Right ventricle myocardium inferior (tissue), 1 donor: ENCODE measurements at regions not wholly inside any gene's neighbourhood (a gene's known extent, or its start where the extent isn't known, plus 50 kb on each side); places are given as distances from the start of the nearest gene placed in this dataset.

Source experiments
- ATAC-seq: fragments of 200-7000 bp; cut with Tn5 transposase; one replicate; pipeline ENCODE4 v1.9.1; 2020; ENCODE audit warnings: mild to moderate bottlenecking, moderate library complexity
- DNase-seq: peaks from one replicate; pipeline ENCODE4 v3.0.0; 2021; ENCODE audit errors: missing footprints
- intact Hi-C: fragments of 100-400 bp; cut with DNase I; formaldehyde crosslinking; loops from one replicate; pipeline ENCODE4 v1.11.0; 2022
- donor health status: DM: no; HTN: yes; CAD: no; lungs with severe emphysema.

DNA sequence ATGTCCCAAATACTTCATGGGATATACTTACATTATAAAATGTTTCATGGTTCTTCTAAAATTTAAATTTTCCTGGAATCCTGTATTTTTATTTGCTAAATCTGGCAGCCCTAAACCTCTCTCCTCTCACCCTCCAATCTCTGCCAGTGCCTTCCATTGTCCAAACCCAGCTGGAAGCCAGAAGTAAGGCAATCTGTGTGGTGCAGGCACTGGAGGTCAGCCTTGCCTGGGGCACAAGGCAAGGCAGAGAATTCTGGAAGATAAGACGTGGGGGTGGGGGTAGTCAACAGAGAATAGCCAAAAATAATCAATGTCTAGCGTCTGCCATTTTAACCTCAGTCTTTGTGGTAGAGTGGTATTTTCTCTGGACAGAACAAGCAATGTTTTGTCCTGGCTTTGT is 381.7 kb downstream of the GPAM start:
- intact Hi-C loops: no loop called here
- ATAC-seq: no peak

GRCh38 chr10:111804781-111805180 is 378.8 kb downstream of the GPAM start:
- no peak for ATAC-seq
- intact Hi-C loops: no loop called here

More for the DNA sequence above, 381.7 kb downstream of the GPAM start:
- DNase-seq: no peak

GRCh38 chr10:111811517-111811916 is 372.0 kb downstream of the GPAM start:
- DNase-seq (no peak), ATAC-seq (no peak)
- intact Hi-C loops: no loop called here

More at GRCh38 chr10:111804781-111805180, 378.8 kb downstream of the GPAM start:
- DNase-seq: no peak

DNA sequence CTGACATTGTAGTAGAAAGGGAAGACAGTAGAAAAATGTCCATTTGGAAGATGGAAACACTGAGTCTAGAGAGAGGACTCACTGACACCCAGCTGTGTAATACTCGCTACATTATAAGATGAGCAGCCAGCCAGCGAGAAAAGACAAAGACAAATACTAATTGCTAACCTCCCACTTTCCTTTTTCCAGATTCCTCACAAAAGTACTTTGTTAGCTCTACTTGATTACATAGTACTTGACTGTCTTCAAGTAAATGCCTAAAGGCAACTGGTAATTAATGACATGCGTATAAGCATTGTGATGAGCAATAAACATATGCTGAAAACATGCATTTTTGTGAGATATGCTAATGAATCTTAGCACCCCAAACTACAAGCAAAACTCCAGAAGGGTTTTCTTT is 363.1 kb downstream of the GPAM start:
- no peak for ATAC-seq
- no peak for DNase-seq
- intact Hi-C loops: no loop called here

DNA sequence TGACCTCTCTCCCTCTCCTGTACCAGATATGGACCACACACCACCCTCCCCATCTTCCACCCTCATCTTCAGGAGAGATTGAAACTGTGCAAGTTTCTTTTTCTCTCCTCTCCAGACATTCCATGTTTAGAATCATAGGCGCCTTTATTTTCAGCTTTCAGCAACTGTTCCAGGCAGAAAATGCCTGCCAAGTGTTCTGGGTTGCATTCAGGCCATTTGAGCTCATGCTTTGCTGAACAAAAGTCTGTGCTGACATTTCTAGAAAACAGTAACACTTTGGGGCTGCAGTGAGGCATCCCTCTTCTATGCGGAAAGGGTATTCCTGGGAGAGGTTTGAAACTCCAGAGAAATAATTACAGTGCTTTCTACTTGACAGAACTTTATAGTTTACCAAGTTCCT is 361.7 kb downstream of the GPAM start:
- ATAC-seq (no peak), DNase-seq (no peak)
- intact Hi-C loops: no loop called here

- intact Hi-C loops: no loop called here
- DNase-seq (no peak), ATAC-seq (no peak)
These were observed 360.9 kb downstream of the GPAM start for GRCh38 chr10:111822661-111823060.

GRCh38 chr10:111824128-111824527 is 359.4 kb downstream of the GPAM start:
- ATAC-seq (no peak), DNase-seq (no peak)
- intact Hi-C loops: no loop called here

DNA sequence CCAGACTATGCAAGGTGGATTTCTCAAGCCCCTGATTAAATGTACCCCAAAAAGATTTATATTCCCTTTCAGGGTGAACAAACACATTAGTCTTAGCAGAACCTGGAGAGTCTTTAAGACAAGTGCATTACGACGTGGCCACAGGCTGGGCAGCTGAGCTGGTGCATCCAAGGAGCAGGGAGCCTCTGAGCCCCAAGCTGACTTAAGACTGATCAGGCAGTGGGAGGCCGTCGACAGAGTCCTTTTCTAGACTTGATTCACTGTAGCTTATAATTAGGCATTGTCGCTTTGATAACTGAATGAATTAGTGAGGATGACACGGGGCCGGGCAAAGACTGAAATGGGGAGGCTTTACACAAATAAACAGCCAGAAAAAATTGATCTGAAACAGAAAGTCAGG is 353.2 kb downstream of the GPAM start:
- intact Hi-C loops: no loop called here
- no peak for ATAC-seq

GRCh38 chr10:111831058-111831457 is 352.5 kb downstream of the GPAM start:
- no peak for ATAC-seq
- no peak for DNase-seq
- intact Hi-C loops: no loop called here

More for the DNA sequence above, 353.2 kb downstream of the GPAM start:
- no peak for DNase-seq

DNA sequence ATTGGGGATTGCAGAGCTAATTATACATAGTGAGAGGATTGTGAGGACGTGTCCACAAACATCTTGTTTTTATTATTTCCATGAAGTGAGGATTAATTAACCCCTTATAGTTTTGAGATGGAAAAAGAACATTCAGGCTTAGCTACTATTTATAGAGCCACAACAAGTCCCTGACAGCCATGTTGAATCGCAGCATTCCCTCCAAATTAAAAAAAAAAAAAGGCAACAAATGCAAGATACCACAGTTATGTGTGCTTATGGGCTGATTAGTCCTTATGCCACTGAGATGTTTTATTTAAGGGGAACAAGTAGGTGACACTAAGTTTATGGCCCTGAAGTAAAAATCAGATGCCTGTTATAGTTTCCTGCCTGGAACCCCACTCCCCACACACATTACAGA is 350.3 kb downstream of the GPAM start:
- ATAC-seq: no peak
- intact Hi-C loops: no loop called here
- no peak for DNase-seq

- intact Hi-C loops: no loop called here
- DNase-seq (no peak), ATAC-seq (no peak)
These were observed 348.0 kb downstream of the GPAM start for GRCh38 chr10:111835574-111835973.

DNA sequence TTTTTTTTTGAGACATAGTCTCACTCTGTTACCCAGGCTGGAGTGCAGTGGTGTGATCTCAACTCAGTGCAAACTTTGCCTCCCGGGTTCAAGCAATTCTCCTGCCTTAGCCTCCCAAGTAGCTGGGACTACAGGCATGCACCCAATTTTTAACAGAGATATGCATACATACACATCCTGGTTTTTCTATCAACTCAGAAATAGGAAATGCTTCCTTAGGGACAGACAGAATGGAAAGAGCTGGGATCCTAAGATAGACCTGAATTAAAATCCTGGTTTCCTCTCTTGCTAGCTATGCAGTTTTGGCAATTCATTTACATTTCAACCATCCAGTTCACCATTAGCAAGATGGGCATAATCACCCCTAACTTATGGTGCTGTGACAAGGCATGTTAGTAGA is 347.5 kb downstream of the GPAM start:
- ATAC-seq (no peak), DNase-seq (no peak)
- intact Hi-C loops: no loop called here

DNA sequence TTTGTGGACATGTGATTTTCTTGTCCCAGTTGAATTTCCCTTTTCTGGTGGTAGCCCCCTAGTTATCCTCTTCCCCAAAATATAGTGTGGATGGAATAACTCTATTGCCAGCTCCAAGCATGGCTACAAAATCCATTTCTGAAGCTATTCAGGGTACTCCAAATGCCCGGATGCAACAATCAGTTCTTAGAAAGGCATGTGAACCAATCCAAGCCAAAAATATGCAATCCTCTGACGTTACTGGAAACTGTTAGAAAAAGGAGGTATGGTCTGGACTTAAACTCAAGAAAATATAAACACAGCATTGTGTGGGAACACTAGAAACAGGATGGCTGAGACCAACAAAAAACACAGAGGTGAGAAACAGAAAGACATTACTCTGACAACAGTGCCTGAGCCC is 347.0 kb downstream of the GPAM start:
- ATAC-seq: no peak
- intact Hi-C loops: no loop called here

GRCh38 chr10:111837086-111837485 is 346.5 kb downstream of the GPAM start:
- DNase-seq: no peak
- ATAC-seq: no peak
- intact Hi-C loops: no loop called here

More for the DNA sequence above, 347.0 kb downstream of the GPAM start:
- DNase-seq: no peak

DNA sequence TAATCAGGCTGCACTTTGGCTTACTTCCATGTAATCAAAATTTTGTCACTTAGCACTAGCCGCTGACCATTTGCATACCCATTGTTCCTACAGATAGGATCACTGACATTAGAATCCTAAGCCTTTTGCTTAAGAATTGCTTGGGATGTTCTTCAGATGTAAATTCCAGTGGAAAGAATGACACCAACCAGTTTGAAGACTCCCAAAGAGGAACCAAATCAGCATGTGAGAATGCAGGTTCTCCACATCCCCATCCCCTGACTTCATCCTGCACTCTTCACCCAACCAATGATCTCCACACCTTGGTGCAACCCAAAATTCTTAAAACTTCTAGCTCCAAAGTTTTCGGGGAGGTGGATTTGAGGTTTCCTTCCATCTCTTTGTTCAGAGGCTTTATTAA is 345.6 kb downstream of the GPAM start:
- no peak for DNase-seq
- intact Hi-C loops: no loop called here
- no peak for ATAC-seq

DNA sequence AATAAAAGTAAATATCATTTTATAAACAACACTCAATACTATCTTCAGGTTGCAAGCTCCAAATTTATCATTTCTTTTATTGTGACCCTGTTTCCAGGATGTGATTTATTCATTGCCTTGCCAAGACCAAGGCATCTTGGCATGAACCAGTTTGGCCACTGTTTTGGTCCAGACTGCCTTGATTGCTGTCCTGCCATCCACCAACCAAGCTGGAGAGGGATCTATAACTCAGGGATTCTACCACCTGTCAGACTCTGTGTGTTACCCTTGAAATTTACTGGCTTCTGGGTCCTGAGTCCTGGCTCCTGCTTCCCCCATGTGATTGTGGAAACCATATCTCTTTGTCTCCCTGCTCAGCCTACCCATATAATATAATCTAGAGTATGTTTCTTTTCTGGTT is 343.0 kb downstream of the GPAM start:
- ATAC-seq: no peak
- no peak for DNase-seq
- intact Hi-C loops: no loop called here

GRCh38 chr10:111852801-111853200 is 330.8 kb downstream of the GPAM start:
- DNase-seq (no peak), ATAC-seq (no peak)
- intact Hi-C loops: no loop called here

GRCh38 chr10:111856631-111857030 is 326.9 kb downstream of the GPAM start:
- DNase-seq: no peak
- ATAC-seq: no peak
- intact Hi-C loops: no loop called here

DNA sequence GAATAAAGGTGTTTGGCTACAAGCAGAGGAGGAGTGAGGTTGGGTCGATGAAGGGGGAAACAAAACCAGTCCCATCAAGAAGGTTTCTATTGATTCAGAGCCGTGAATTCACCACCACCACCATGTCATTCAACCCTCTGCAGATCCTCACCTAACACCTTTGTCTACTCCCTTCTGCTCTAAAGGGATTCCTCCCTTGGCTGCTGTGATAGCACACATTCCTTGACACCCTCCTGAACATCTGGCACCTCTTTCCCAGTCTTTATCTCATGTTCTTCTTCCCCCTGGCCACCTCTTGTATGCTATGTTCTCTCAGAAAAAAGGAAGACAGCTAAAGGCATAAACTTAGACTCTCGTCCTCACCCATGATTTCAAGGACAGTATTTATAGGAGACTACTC is 318.0 kb downstream of the GPAM start:
- DNase-seq (no peak), ATAC-seq (no peak)
- intact Hi-C loops: no loop called here

- DNase-seq (no peak), ATAC-seq (no peak)
- intact Hi-C loops: no loop called here
These were observed 312.1 kb downstream of the GPAM start for GRCh38 chr10:111871458-111871857.

GRCh38 chr10:111872591-111872990 is 311.0 kb downstream of the GPAM start:
- no peak for ATAC-seq
- intact Hi-C loops: no loop called here
- no peak for DNase-seq

GRCh38 chr10:111873041-111873440 is 310.5 kb downstream of the GPAM start:
- intact Hi-C loops: no loop called here
- ATAC-seq: no peak
- DNase-seq: no peak
